Parathyroid adenoma (tissue), 2 donors: ENCODE measurements at regions not wholly inside any gene's neighbourhood (a gene's known extent, or its start where the extent isn't known, plus 50 kb on each side); places are given as distances from the start of the nearest gene placed in this dataset.

Experiments used
- H2AFZ ChIP-seq: fragments of 300-600 bp; sonication (generic); one replicate; pipeline ENCODE4 v1.7.0; 2017; ENCODE audit warnings: antibody characterized with exemption, mild to moderate bottlenecking
- H3K27ac ChIP-seq: fragments of 300-600 bp; sonication (generic); one replicate; pipeline ENCODE4 v1.7.0; 2017
- H3K27me3 ChIP-seq: fragments of 300-600 bp; sonication (generic); one replicate; pipeline ENCODE4 v1.7.0; 2017; ENCODE audit warnings: low read length; ENCODE audit not compliant: control insufficient read depth, insufficient read depth
- H3K36me3 ChIP-seq: fragments of 300-600 bp; sonication (generic); one replicate; pipeline ENCODE4 v1.7.0; 2017; ENCODE audit warnings: low read length; ENCODE audit not compliant: control insufficient read depth, insufficient read depth
- H3K4me1 ChIP-seq: fragments of 300-600 bp; sonication (generic); one replicate; pipeline ENCODE4 v1.7.0; 2017; ENCODE audit warnings: control low read depth
- H3K4me2 ChIP-seq: fragments of 300-600 bp; sonication (generic); one replicate; pipeline ENCODE4 v1.7.0; 2017; ENCODE audit warnings: low read length
- H3K4me3 ChIP-seq: fragments of 300-600 bp; sonication (generic); one replicate; pipeline ENCODE4 v1.7.0; 2017; ENCODE audit warnings: low read depth, low read length
- H3K79me2 ChIP-seq: fragments of 300-600 bp; sonication (generic); one replicate; pipeline ENCODE4 v1.7.0; 2017; ENCODE audit warnings: control low read depth
- H3K9ac ChIP-seq: fragments of 300-600 bp; sonication (generic); one replicate; pipeline ENCODE4 v1.7.0; 2017; ENCODE audit warnings: mild to moderate bottlenecking
- H3K9me3 ChIP-seq: fragments of 300-600 bp; sonication (generic); one replicate; pipeline ENCODE4 v1.7.0; 2017; ENCODE audit warnings: low read length; ENCODE audit not compliant: control insufficient read depth
- CTCF ChIP-seq: fragments of 300-600 bp; sonication (generic); IDR thresholded peaks from one replicate; pipeline ENCODE4 v1.7.0; 2017; ENCODE audit warnings: antibody characterized with exemption, mild to moderate bottlenecking
- donor health status: primary hyperparathyroidism.

GRCh38 chr21:26683996-26684395 is 110.9 kb upstream of the CYYR1 start:
- H3K4me3 ChIP-seq: no peak overlapping the region
- no peak overlapping the region for H3K9ac ChIP-seq
- no peak overlapping the region for H3K4me2 ChIP-seq
- no peak overlapping the region for H3K27ac ChIP-seq
- H2AFZ ChIP-seq: no peak overlapping the region
- H3K36me3 ChIP-seq: no peaks in the 10 kb centered on the region
- H3K9me3 ChIP-seq: no peaks in the 10 kb centered on the region
- H3K27me3 ChIP-seq: no peaks in the 10 kb centered on the region
- H3K4me1 ChIP-seq: no peaks in the 10 kb centered on the region
- H3K79me2 ChIP-seq: no peaks in the 10 kb centered on the region
- TF ChIP-seq CTCF: no peak

GRCh38 chr21:26679284-26679683 is 106.2 kb upstream of the CYYR1 start:
- Histone ChIP-seq H3K36me3 (no peaks in the 10 kb centered on the region), H3K27ac (no peak overlapping the region), H3K4me1 (no peaks in the 10 kb centered on the region), H3K27me3 (no peaks in the 10 kb centered on the region), H3K4me2 (no peak overlapping the region), H3K79me2 (no peaks in the 10 kb centered on the region), H2AFZ (no peak overlapping the region), H3K9me3 (no peaks in the 10 kb centered on the region), H3K9ac (no peak overlapping the region), H3K4me3 (no peak overlapping the region)
- TF ChIP-seq CTCF: no peak

GRCh38 chr21:26674323-26674722 is 101.2 kb upstream of the CYYR1 start:
- Histone ChIP-seq H3K4me2 (no peak overlapping the region), H3K9me3 (no peaks in the 10 kb centered on the region), H3K9ac (no peak overlapping the region), H3K27me3 (no peaks in the 10 kb centered on the region), H3K4me3 (no peak overlapping the region), H3K36me3 (no peaks in the 10 kb centered on the region), H2AFZ (no peak overlapping the region), H3K27ac (no peak overlapping the region), H3K4me1 (no peaks in the 10 kb centered on the region), H3K79me2 (no peaks in the 10 kb centered on the region)
- no peak for TF ChIP-seq CTCF

GRCh38 chr21:26669215-26669764 is 96.2 kb upstream of the CYYR1 start:
- Histone ChIP-seq H3K4me1 (no peaks in the 10 kb centered on the region), H3K9me3 (no peaks in the 10 kb centered on the region), H3K4me3 (no peak overlapping the region), H3K27me3 (no peaks in the 10 kb centered on the region), H3K36me3 (no peaks in the 10 kb centered on the region), H3K79me2 (no peaks in the 10 kb centered on the region), H3K4me2 (no peak overlapping the region), H2AFZ (no peak overlapping the region), H3K27ac (no peak overlapping the region), H3K9ac (no peak overlapping the region)
- no peak for TF ChIP-seq CTCF

- Histone ChIP-seq H3K4me3 (no peak overlapping the region), H3K9ac (no peak overlapping the region), H2AFZ (no peak overlapping the region), H3K79me2 (no peaks in the 10 kb centered on the region), H3K4me2 (no peak overlapping the region), H3K27ac (no peak overlapping the region), H3K36me3 (no peaks in the 10 kb centered on the region), H3K9me3 (peaks cover 4% of the 10 kb centered on the region), H3K4me1 (no peaks in the 10 kb centered on the region), H3K27me3 (no peaks in the 10 kb centered on the region)
- TF ChIP-seq CTCF: no peak
Observed at GRCh38 chr21:26659757-26660156, 86.7 kb upstream of the CYYR1 start.
